ENCODE measurements at regions not wholly inside any gene's neighbourhood (a gene's known extent, or its start where the extent isn't known, plus 50 kb on each side); places are given as distances from the start of the nearest gene placed in this dataset.

GRCh38 chr5:144774197-144774596, 603.5 kb downstream of the KCTD16 start:
- dilution Hi-C loops (cut with MboI; ENCODE audit: extremely low pct_ligation_motif_present, low sequenced_read_pairs): no loop called here
- no peaks in the 10 kb centered on the region for H3K9me3 ChIP-seq (ENCODE audit: control insufficient read depth, low read depth, low read length)
- H3K4me2 ChIP-seq (ENCODE audit: control insufficient read depth, extremely low read depth, insufficient read depth, low read depth, low read length): no peak overlapping the region
- H3K4me1 ChIP-seq (ENCODE audit: control insufficient read depth, extremely low read depth, insufficient read depth, low read length): no peaks in the 10 kb centered on the region
- DNase-seq (ENCODE audit: low read depth, low spot score): no peak
- FAIRE-seq: no peak
- H3K27me3 ChIP-seq (ENCODE audit: control insufficient read depth, extremely low read depth, insufficient read depth, low read length): no peaks in the 10 kb centered on the region
- no peaks in the 10 kb centered on the region for H3K9me1 ChIP-seq (ENCODE audit: control insufficient read depth, extremely low read depth, insufficient read depth, low read length)
- no peak overlapping the region for H3K9ac ChIP-seq (ENCODE audit: control insufficient read depth, extremely low read depth, insufficient read depth, low read length)
- H3K27ac ChIP-seq (ENCODE audit: control insufficient read depth, insufficient read depth, low read length): no peak overlapping the region
- no peak overlapping the region for H2AFZ ChIP-seq (ENCODE audit: control insufficient read depth, low read length)
- no peak overlapping the region for H3K4me3 ChIP-seq (ENCODE audit: control insufficient read depth in 2 of 3, extremely low read depth in 1 of 3, insufficient read depth in 2 of 3, low read depth in 1 of 3, low read length in 3 of 3)
- H3K36me3 ChIP-seq (ENCODE audit: control insufficient read depth in 2 of 2, extremely low read depth in 1 of 2, insufficient read depth in 2 of 2, low read length in 2 of 2): no peaks in the 10 kb centered on the region
- H4K20me1 ChIP-seq (ENCODE audit: control insufficient read depth, extremely low read depth, insufficient read depth, low read length): no peaks in the 10 kb centered on the region
- no peaks in the 10 kb centered on the region for H3K79me2 ChIP-seq (ENCODE audit: control insufficient read depth, insufficient read depth, low read length)
- TF ChIP-seq EZH2 (IDR thresholded peaks at IDR 0.05; ENCODE audit: low read length): no peak
- TF ChIP-seq, protein P1, sequence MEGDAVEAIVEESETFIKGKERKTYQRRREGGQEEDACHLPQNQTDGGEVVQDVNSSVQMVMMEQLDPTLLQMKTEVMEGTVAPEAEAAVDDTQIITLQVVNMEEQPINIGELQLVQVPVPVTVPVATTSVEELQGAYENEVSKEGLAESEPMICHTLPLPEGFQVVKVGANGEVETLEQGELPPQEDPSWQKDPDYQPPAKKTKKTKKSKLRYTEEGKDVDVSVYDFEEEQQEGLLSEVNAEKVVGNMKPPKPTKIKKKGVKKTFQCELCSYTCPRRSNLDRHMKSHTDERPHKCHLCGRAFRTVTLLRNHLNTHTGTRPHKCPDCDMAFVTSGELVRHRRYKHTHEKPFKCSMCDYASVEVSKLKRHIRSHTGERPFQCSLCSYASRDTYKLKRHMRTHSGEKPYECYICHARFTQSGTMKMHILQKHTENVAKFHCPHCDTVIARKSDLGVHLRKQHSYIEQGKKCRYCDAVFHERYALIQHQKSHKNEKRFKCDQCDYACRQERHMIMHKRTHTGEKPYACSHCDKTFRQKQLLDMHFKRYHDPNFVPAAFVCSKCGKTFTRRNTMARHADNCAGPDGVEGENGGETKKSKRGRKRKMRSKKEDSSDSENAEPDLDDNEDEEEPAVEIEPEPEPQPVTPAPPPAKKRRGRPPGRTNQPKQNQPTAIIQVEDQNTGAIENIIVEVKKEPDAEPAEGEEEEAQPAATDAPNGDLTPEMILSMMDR (optimal IDR thresholded peaks at IDR 0.05 in 1 of 3, IDR thresholded peaks at IDR 0.05 in 1 of 3, conservative IDR thresholded peaks at IDR 0.05 in 1 of 3; ENCODE audit: extremely low read depth in 1 of 3, insufficient read depth in 2 of 3, low read length in 3 of 3): no peak

- Histone ChIP-seq H3K4me3 (ENCODE audit: control insufficient read depth in 2 of 3, extremely low read depth in 1 of 3, insufficient read depth in 2 of 3, low read depth in 1 of 3, low read length in 3 of 3) (no peak overlapping the region), H3K27me3 (ENCODE audit: control insufficient read depth, extremely low read depth, insufficient read depth, low read length) (no peaks in the 10 kb centered on the region)
- dilution Hi-C loops (cut with MboI; ENCODE audit: extremely low pct_ligation_motif_present, low sequenced_read_pairs): no loop called here
Observed at GRCh38 chr5:144773628-144774027, 603.0 kb downstream of the KCTD16 start.

More at GRCh38 chr5:144773628-144774027, 603.0 kb downstream of the KCTD16 start:
- TF ChIP-seq, protein P1 (optimal IDR thresholded peaks at IDR 0.05 in 1 of 3, IDR thresholded peaks at IDR 0.05 in 1 of 3, conservative IDR thresholded peaks at IDR 0.05 in 1 of 3; ENCODE audit: extremely low read depth in 1 of 3, insufficient read depth in 2 of 3, low read length in 3 of 3): no peak
- TF ChIP-seq EZH2 (IDR thresholded peaks at IDR 0.05; ENCODE audit: low read length): no peak
- no peaks in the 10 kb centered on the region for H3K9me1 ChIP-seq (ENCODE audit: control insufficient read depth, extremely low read depth, insufficient read depth, low read length)
- H3K4me2 ChIP-seq (ENCODE audit: control insufficient read depth, extremely low read depth, insufficient read depth, low read depth, low read length): no peak overlapping the region
- H3K4me1 ChIP-seq (ENCODE audit: control insufficient read depth, extremely low read depth, insufficient read depth, low read length): no peaks in the 10 kb centered on the region
- no peaks in the 10 kb centered on the region for H3K36me3 ChIP-seq (ENCODE audit: control insufficient read depth in 2 of 2, extremely low read depth in 1 of 2, insufficient read depth in 2 of 2, low read length in 2 of 2)
- no peak overlapping the region for H3K27ac ChIP-seq (ENCODE audit: control insufficient read depth, insufficient read depth, low read length)
- H3K9ac ChIP-seq (ENCODE audit: control insufficient read depth, extremely low read depth, insufficient read depth, low read length): no peak overlapping the region
- no peaks in the 10 kb centered on the region for H3K79me2 ChIP-seq (ENCODE audit: control insufficient read depth, insufficient read depth, low read length)
- no peaks in the 10 kb centered on the region for H4K20me1 ChIP-seq (ENCODE audit: control insufficient read depth, extremely low read depth, insufficient read depth, low read length)
- DNase-seq (ENCODE audit: low read depth, low spot score) (no peak), FAIRE-seq (no peak)
- H2AFZ ChIP-seq (ENCODE audit: control insufficient read depth, low read length): no peak overlapping the region
- H3K9me3 ChIP-seq (ENCODE audit: control insufficient read depth, low read depth, low read length): no peaks in the 10 kb centered on the region

Measured in keratinocyte (primary cell).